ENCODE measurements at regions not wholly inside any gene's neighbourhood (a gene's known extent, or its start where the extent isn't known, plus 50 kb on each side); places are given as distances from the start of the nearest gene placed in this dataset.

- TF ChIP-seq PRDM4 (tag by site-specific recombination; IDR thresholded peaks at IDR 0.05) (no peak), PATZ1 (tag by site-specific recombination; IDR thresholded peaks at IDR 0.05) (no peak), CTCF (tag by site-specific recombination; IDR thresholded peaks at IDR 0.05) (no peak), KLF17 (tag by site-specific recombination; IDR thresholded peaks at IDR 0.05) (no peak), ZXDB (tag by site-specific recombination; IDR thresholded peaks at IDR 0.05) (no peak), KLF7 (tag by site-specific recombination; IDR thresholded peaks at IDR 0.05; ENCODE audit: borderline replicate concordance) (no peak), ZNF585B (tag by site-specific recombination; IDR thresholded peaks at IDR 0.05) (no peak), ZBTB49 (tag by site-specific recombination; IDR thresholded peaks at IDR 0.05; ENCODE audit: low read depth) (no peak), ZNF362 (tag by site-specific recombination; IDR thresholded peaks at IDR 0.05) (no peak)
Observed at GRCh38 chr14:83558946-83559345, 1971.0 kb upstream of the FLRT2 start.
